HepG2 (cell line): ENCODE measurements at regions not wholly inside any gene's neighbourhood (a gene's known extent, or its start where the extent isn't known, plus 50 kb on each side); places are given as distances from the start of the nearest gene placed in this dataset.
A peak's percentile ranks its signal among the peaks of the same experiment; 100 is the strongest.

Source experiments
- ARID2 ChIP-seq: sonication (generic); formaldehyde crosslinking; IDR thresholded peaks from 2 replicates; pipeline ENCODE4 v1.8.1; 2022; ENCODE audit warnings: mild to moderate bottlenecking, missing genetic modification reagents, borderline replicate concordance
- CENPT ChIP-seq: sonication (generic); formaldehyde crosslinking; IDR thresholded peaks from 2 replicates; pipeline ENCODE4 v1.8.0; 2022; ENCODE audit warnings: low read depth, mild to moderate bottlenecking, moderate library complexity, missing genetic modification reagents
- ELF4 ChIP-seq: sonication (generic); formaldehyde crosslinking; IDR thresholded peaks from 2 replicates; pipeline ENCODE4 v1.5.0; 2020; ENCODE audit warnings: missing genetic modification reagents, mild to moderate bottlenecking, moderate library complexity, borderline replicate concordance
- ETS1 ChIP-seq: sonication (generic); formaldehyde crosslinking; IDR thresholded peaks from 2 replicates; pipeline ENCODE4 v1.4.0; 2020; ENCODE audit warnings: missing genetic modification reagents
- FOXJ3 ChIP-seq: sonication (generic); formaldehyde crosslinking; IDR thresholded peaks from 2 replicates; pipeline ENCODE4 v1.4.0; 2020; ENCODE audit warnings: missing genetic modification reagents, mild to moderate bottlenecking, borderline replicate concordance
- HINFP ChIP-seq: sonication (generic); formaldehyde crosslinking; IDR thresholded peaks from 2 replicates; pipeline ENCODE4 v1.4.0; 2020; ENCODE audit warnings: low read depth, mild to moderate bottlenecking, missing genetic modification reagents
- HMG20B ChIP-seq: conservative IDR thresholded peaks from 2 replicates; pipeline ENCODE4 v1.6.1; 2016; ENCODE audit warnings: missing genetic modification reagents, missing compliant biosample characterization
- KMT2A ChIP-seq: sonication (generic); formaldehyde crosslinking; IDR thresholded peaks from 2 replicates; pipeline ENCODE4 v1.4.0; 2020; ENCODE audit warnings: missing genetic modification reagents
- LRRFIP1 ChIP-seq: sonication (generic); formaldehyde crosslinking; conservative IDR thresholded peaks from 2 replicates; pipeline ENCODE4 v1.4.0; 2020; ENCODE audit warnings: missing genetic modification reagents
- MTF1 ChIP-seq: sonication (generic); formaldehyde crosslinking; IDR thresholded peaks from 2 replicates; pipeline ENCODE4 v1.5.0; 2020; ENCODE audit warnings: missing genetic modification reagents
- NFATC3 ChIP-seq: sonication (generic); formaldehyde crosslinking; IDR thresholded peaks from 2 replicates; pipeline ENCODE4 v1.5.1; 2020; ENCODE audit warnings: mild to moderate bottlenecking, missing genetic modification reagents
- NRL ChIP-seq: sonication (generic); formaldehyde crosslinking; IDR thresholded peaks from 2 replicates; pipeline ENCODE4 v1.5.0; 2020; ENCODE audit warnings: missing genetic modification reagents, mild to moderate bottlenecking, moderate library complexity, borderline replicate concordance
- RFXAP ChIP-seq: sonication (generic); formaldehyde crosslinking; IDR thresholded peaks from 2 replicates; pipeline ENCODE4 v1.4.0; 2020; ENCODE audit warnings: missing genetic modification reagents, borderline replicate concordance
- SALL2 ChIP-seq: sonication (generic); formaldehyde crosslinking; IDR thresholded peaks from 2 replicates; pipeline ENCODE4 v1.8.1; 2023; ENCODE audit warnings: mild to moderate bottlenecking, missing genetic modification reagents, inconsistent platforms
- SRSF9 ChIP-seq: fragments of 200-400 bp; formaldehyde crosslinking; IDR thresholded peaks from 2 replicates; pipeline ENCODE4 v1.6.1; 2018; ENCODE audit warnings: borderline replicate concordance, mild to moderate bottlenecking, low read depth, low read length; ENCODE audit not compliant: insufficient read depth, poor library complexity, severe bottlenecking
- ZFP37 ChIP-seq: sonication (generic); formaldehyde crosslinking; IDR thresholded peaks from 2 replicates; pipeline ENCODE4 v1.4.0; 2020; ENCODE audit warnings: missing genetic modification reagents, borderline replicate concordance
- ZNF24 ChIP-seq: fragments of 450-650 bp; IDR thresholded peaks from 2 replicates; pipeline ENCODE4 v1.6.1; 2017; ENCODE audit warnings: antibody characterized with exemption, mild to moderate bottlenecking
- ZNF44 ChIP-seq: sonication (generic); formaldehyde crosslinking; IDR thresholded peaks from 2 replicates; pipeline ENCODE4 v1.5.1; 2020; ENCODE audit warnings: mild to moderate bottlenecking, missing genetic modification reagents
- ZNF512 ChIP-seq: sonication (generic); formaldehyde crosslinking; IDR thresholded peaks from 2 replicates; pipeline ENCODE4 v1.4.0; 2020; ENCODE audit warnings: mild to moderate bottlenecking, missing genetic modification reagents
- ZNF740 ChIP-seq: sonication (generic); formaldehyde crosslinking; IDR thresholded peaks from 2 replicates; pipeline ENCODE4 v1.4.0; 2020; ENCODE audit warnings: missing genetic modification reagents
- ZNF773 ChIP-seq: sonication (generic); formaldehyde crosslinking; IDR thresholded peaks from 2 replicates; pipeline ENCODE4 v1.4.0; 2020; ENCODE audit warnings: missing genetic modification reagents, borderline replicate concordance
- ZNF775 ChIP-seq: sonication (generic); formaldehyde crosslinking; IDR thresholded peaks from 2 replicates; pipeline ENCODE4 v1.4.0; 2020; ENCODE audit warnings: missing genetic modification reagents, mild to moderate bottlenecking, moderate library complexity, borderline replicate concordance
- ZNF792 ChIP-seq: IDR thresholded peaks from 2 replicates; pipeline ENCODE4 v1.6.1; 2016

GRCh38 chr10:121043124-121043849, 192.1 kb downstream of the WDR11 start (continued):
- TF ChIP-seq ETS1 (CRISPR knock-in tag) (no peak), ZNF24 (no peak), CENPT (CRISPR knock-in tag) (no peak), ZNF775 (CRISPR knock-in tag) (no peak), HMG20B (CRISPR knock-in tag) (0 out of 2 replicates have a peak, but pooled peaks have one; percentile 40), ZNF792 (no peak), ELF4 (CRISPR knock-in tag) (no peak), ZFP37 (CRISPR knock-in tag) (no peak), ZNF773 (CRISPR knock-in tag) (no peak), LRRFIP1 (CRISPR knock-in tag) (no peak), KMT2A (CRISPR knock-in tag) (peak; percentile 50; the same call in 1 of the 2 replicates), SRSF9 (no peak), NFATC3 (CRISPR knock-in tag) (no peak), SALL2 (CRISPR knock-in tag) (0 out of 2 replicates have a peak, but pooled peaks have one; percentile 37), NRL (CRISPR knock-in tag) (no peak), ARID2 (CRISPR knock-in tag) (0 out of 2 replicates have a peak, but pooled peaks have one; percentile 25), ZNF44 (CRISPR knock-in tag) (no peak), HINFP (CRISPR knock-in tag) (no peak), RFXAP (CRISPR knock-in tag) (0 out of 2 replicates have a peak, but pooled peaks have one; percentile 49), ZNF512 (CRISPR knock-in tag) (no peak), ZNF740 (CRISPR knock-in tag) (no peak), MTF1 (CRISPR knock-in tag) (no peak), FOXJ3 (CRISPR knock-in tag) (peak; percentile 84; the same call in 1 of the 2 replicates)
